HuH-7 (cell line): ENCODE measurements at regions not wholly inside any gene's neighbourhood (a gene's known extent, or its start where the extent isn't known, plus 50 kb on each side); places are given as distances from the start of the nearest gene placed in this dataset.

Experiments
- DNase-seq: peaks from one replicate; pipeline ENCODE4 v3.0.0; 2011; ENCODE audit warnings: low spot score

GRCh38 chr3:34183114-34183513, 384.7 kb downstream of the PDCD6IP start:
- DNase-seq, result no peak

- DNase-seq, result no peak
Observed at GRCh38 chr3:34183611-34184340, 385.3 kb downstream of the PDCD6IP start.

GRCh38 chr3:34185301-34185700, 386.9 kb downstream of the PDCD6IP start:
- DNase-seq, result no peak

- no peak for DNase-seq
Observed at GRCh38 chr3:34189133-34189532, 390.7 kb downstream of the PDCD6IP start.

GRCh38 chr3:34196914-34197313, 398.5 kb downstream of the PDCD6IP start:
- DNase-seq, result no peak

- no peak for DNase-seq
Observed at GRCh38 chr3:34198309-34198708, 399.9 kb downstream of the PDCD6IP start.

GRCh38 chr3:34200576-34200975, 402.1 kb downstream of the PDCD6IP start:
- no peak for DNase-seq

- no peak for DNase-seq
Observed at GRCh38 chr3:34202975-34203374, 404.5 kb downstream of the PDCD6IP start.

- DNase-seq, result no peak
Observed at GRCh38 chr3:34203386-34203785, 405.0 kb downstream of the PDCD6IP start.

GRCh38 chr3:34207002-34207401, 408.6 kb downstream of the PDCD6IP start:
- no peak for DNase-seq

GRCh38 chr3:34207806-34208205, 409.4 kb downstream of the PDCD6IP start:
- no peak for DNase-seq

- DNase-seq, result no peak
Observed at GRCh38 chr3:34212175-34212574, 413.7 kb downstream of the PDCD6IP start.

GRCh38 chr3:34212656-34213055, 414.2 kb downstream of the PDCD6IP start:
- no peak for DNase-seq

GRCh38 chr3:34213478-34213877, 415.0 kb downstream of the PDCD6IP start:
- DNase-seq, result no peak

GRCh38 chr3:34216711-34217335, 418.4 kb downstream of the PDCD6IP start:
- DNase-seq, result no peak

GRCh38 chr3:34218706-34219385, 420.4 kb downstream of the PDCD6IP start:
- DNase-seq, result no peak

GRCh38 chr3:34219556-34219955, 421.1 kb downstream of the PDCD6IP start:
- DNase-seq, result no peak

- DNase-seq, result no peak
Observed at GRCh38 chr3:34225821-34226366, 427.5 kb downstream of the PDCD6IP start.

- no peak for DNase-seq
Observed at GRCh38 chr3:34229876-34230275, 431.4 kb downstream of the PDCD6IP start.

GRCh38 chr3:34235096-34235495, 436.7 kb downstream of the PDCD6IP start:
- no peak for DNase-seq

GRCh38 chr3:34237946-34238345, 439.5 kb downstream of the PDCD6IP start:
- DNase-seq, result no peak

- no peak for DNase-seq
Observed at GRCh38 chr3:34238407-34238806, 440.0 kb downstream of the PDCD6IP start.

GRCh38 chr3:34239287-34239686, 440.9 kb downstream of the PDCD6IP start:
- no peak for DNase-seq
